Kidney epithelial cell (primary cell): ENCODE measurements at regions not wholly inside any gene's neighbourhood (a gene's known extent, or its start where the extent isn't known, plus 50 kb on each side); places are given as distances from the start of the nearest gene placed in this dataset.

Experiments
- DNase-seq: peaks from one replicate; pipeline ENCODE4 v3.0.0-alpha.2; 2010; ENCODE audit warnings: low read depth
- H3K27me3 ChIP-seq: 2 replicates; pipeline ENCODE4 v1.6.0; 2011; ENCODE audit warnings: low read length; ENCODE audit not compliant: control insufficient read depth, insufficient read depth
- H3K36me3 ChIP-seq: 2 replicates; pipeline ENCODE4 v1.5.1; 2011; ENCODE audit warnings: low read length; ENCODE audit not compliant: control insufficient read depth, insufficient read depth
- H3K4me3 ChIP-seq: 2 replicates; pipeline ENCODE4 v1.5.1; 2011; ENCODE audit warnings: low read depth, mild to moderate bottlenecking, control low read depth, low read length
- TF ChIP-seq, protein P1 (sequence below): IDR thresholded peaks from 2 replicates; pipeline ENCODE4 v1.5.1; 2011; ENCODE audit warnings: mild to moderate bottlenecking, moderate library complexity, low read length, control low read depth, inconsistent platforms; ENCODE audit not compliant: insufficient read depth, poor library complexity, severe bottlenecking

DNA sequence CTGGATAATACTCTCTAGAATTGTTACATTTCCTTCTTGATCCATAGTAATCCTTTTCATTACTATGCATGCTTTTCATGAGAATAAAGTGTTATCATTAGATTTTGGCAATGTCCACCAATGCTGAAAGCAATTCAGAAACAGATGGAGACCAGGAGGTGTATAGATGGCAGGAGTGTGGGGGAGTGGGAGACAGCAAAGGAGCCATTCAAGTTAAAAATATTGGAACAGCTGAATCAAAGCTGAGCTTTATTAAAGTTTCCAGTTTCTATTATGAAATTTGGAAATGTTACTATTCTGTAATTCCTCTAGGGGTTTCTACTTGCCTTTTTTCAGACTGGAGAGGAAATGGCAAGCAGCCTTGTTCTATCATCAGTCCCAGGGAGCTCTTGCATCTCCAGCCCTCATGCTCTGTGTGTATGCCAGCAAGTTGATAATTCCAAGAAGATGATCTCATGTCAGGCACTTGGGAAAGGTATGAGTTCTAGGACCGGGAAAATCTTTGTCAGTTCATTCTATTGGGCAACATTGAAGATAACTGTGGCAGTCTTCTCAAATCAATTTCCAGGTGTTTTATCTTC, 228.0 kb downstream of the CD109 start:
- Histone ChIP-seq H3K4me3 (no peak overlapping the region), H3K27me3 (no peaks in the 10 kb centered on the region), H3K36me3 (no peaks in the 10 kb centered on the region)
- DNase-seq, result no peak
- TF ChIP-seq, protein P1, sequence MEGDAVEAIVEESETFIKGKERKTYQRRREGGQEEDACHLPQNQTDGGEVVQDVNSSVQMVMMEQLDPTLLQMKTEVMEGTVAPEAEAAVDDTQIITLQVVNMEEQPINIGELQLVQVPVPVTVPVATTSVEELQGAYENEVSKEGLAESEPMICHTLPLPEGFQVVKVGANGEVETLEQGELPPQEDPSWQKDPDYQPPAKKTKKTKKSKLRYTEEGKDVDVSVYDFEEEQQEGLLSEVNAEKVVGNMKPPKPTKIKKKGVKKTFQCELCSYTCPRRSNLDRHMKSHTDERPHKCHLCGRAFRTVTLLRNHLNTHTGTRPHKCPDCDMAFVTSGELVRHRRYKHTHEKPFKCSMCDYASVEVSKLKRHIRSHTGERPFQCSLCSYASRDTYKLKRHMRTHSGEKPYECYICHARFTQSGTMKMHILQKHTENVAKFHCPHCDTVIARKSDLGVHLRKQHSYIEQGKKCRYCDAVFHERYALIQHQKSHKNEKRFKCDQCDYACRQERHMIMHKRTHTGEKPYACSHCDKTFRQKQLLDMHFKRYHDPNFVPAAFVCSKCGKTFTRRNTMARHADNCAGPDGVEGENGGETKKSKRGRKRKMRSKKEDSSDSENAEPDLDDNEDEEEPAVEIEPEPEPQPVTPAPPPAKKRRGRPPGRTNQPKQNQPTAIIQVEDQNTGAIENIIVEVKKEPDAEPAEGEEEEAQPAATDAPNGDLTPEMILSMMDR, result no peak

DNA sequence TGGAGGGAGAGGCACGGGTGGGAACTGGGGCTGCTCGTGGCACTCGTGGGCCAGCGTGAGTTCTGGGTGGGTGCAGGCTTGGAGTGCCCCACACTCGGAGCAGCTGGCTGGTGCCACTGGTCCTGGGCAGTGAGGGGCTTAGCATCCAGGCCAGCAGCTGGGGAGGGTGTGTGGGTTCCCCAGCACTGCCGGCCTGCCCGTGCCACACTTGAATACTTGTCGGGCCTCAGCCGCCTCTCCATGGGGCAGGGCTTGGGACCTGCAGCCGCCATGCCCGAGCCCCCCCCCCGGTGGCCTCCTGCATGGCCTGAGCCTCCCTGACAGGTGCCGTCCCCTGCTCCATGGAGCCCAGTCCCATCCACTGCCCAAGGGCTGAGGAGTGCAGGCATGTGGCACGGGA, 207.2 kb downstream of the CD109 start:
- DNase-seq, result no peak
- no peak overlapping the region for H3K4me3 ChIP-seq
- no peaks in the 10 kb centered on the region for H3K27me3 ChIP-seq
- no peaks in the 10 kb centered on the region for H3K36me3 ChIP-seq
- TF ChIP-seq, protein P1, result no peak

DNA sequence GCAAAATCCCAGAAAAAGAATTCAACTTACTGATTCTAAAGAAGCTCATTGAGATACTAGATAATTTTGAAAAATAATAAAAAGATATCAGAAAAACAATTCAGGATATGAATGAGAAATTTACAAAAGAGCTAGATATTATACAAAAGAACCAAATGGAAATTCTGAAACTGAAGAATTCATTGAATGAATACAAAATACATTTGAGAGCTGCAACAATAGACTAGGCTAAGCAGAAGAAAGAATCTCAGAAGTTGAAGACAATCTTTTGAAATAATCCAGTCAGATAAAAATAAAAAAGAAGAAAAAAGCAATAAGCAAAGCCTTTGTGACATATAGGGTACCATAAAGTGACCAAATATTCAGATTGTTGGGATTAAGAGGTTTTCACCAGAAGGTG, 206.0 kb downstream of the CD109 start:
- no peak for DNase-seq
- H3K36me3 ChIP-seq, result no peaks in the 10 kb centered on the region
- TF ChIP-seq, protein P1, result no peak
- H3K4me3 ChIP-seq, result no peak overlapping the region
- H3K27me3 ChIP-seq, result no peaks in the 10 kb centered on the region

DNA sequence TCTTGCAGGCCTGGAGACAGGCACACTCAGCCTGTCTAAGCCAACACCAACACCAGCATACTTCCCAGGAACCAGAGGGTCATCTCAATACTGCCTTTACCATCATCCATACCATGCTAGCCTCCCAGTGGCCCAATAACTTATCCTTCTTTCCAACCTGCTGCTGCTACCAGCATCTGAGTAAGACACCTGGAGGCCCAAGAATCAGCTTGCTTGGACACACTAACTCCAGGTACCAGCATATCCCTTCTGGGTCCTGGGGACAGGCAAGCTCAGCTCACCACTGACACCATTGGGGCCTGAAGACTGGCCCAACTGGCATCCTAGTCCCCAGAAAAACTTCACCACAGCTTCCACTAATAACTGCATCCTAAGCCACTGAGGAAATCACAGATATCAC, 205.3 kb downstream of the CD109 start:
- Histone ChIP-seq H3K4me3 (no peak overlapping the region), H3K36me3 (no peaks in the 10 kb centered on the region), H3K27me3 (no peaks in the 10 kb centered on the region)
- TF ChIP-seq, protein P1, result no peak
- no peak for DNase-seq

DNA sequence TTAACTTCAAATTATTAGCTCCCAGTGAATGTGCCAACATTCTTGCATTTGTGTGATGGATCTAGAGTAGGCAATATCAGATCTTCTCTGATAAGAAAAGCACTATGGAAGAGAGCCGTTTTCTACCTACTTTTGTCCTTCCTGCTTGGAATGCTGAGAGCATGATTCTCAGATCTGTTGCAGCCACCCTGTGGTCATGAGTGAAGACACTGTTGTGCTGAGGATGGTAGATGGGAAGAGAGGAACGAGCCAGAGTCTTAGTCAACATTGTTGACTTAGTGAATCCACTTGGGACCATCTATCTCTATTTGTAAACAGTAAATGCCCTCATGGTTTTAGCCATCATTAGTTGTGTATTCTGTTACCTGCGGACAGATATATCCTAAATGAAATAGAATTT, 202.6 kb downstream of the CD109 start:
- TF ChIP-seq, protein P1, result no peak
- no peaks in the 10 kb centered on the region for H3K36me3 ChIP-seq
- H3K4me3 ChIP-seq, result no peak overlapping the region
- DNase-seq, result no peak
- no peaks in the 10 kb centered on the region for H3K27me3 ChIP-seq

DNA sequence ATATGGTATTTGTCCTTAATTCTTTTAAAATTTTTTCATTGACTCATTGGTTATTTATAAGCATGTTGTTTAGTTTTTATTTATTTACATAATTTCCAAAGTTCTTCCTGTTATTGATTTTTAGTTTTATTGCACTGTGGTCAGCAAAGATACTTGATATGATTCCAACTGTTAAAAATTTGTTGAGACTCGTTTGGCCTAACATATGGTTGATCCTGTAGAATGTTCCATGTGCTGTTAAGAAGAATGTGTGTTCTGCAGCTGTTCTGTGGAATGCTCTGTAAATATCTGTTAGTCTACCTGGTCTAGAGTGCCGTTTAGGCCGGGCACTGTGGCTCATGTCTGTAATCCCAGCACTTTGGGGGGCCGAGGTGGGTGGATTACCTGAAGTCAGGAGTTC, 197.7 kb downstream of the CD109 start:
- no peak for DNase-seq
- H3K27me3 ChIP-seq, result no peaks in the 10 kb centered on the region
- H3K36me3 ChIP-seq, result no peaks in the 10 kb centered on the region
- TF ChIP-seq, protein P1, result no peak
- H3K4me3 ChIP-seq, result no peak overlapping the region
